ENCODE measurements at regions not wholly inside any gene's neighbourhood (a gene's known extent, or its start where the extent isn't known, plus 50 kb on each side); places are given as distances from the start of the nearest gene placed in this dataset.
"Not testable (repeated sequence)": the region's sequence is repeated elsewhere in the genome, so short reads cannot be mapped to it uniquely, and the experiment has no call there.

GRCh38 chr3:159346271-159346903 lies 544.5 kb downstream of the MFSD1 start:
- no peak for DNase-seq
- Mint-ChIP-seq H3K4me1 (ENCODE audit: low read depth) (no peaks in the 10 kb centered on the region), H3K9me3 (no peaks in the 10 kb centered on the region), H3K36me3 (no peaks in the 10 kb centered on the region), H3K27me3 (no peaks in the 10 kb centered on the region), H3K4me3 (no peak overlapping the region), H3K27ac (no peak overlapping the region)
- CTCF ChIA-PET = no interaction called here
- POLR2A ChIA-PET = no interaction called here
- intact Hi-C loops (cut with micrococcal nuclease) = no loop called here

GRCh38 chr3:159348431-159348830 lies 546.6 kb downstream of the MFSD1 start:
- POLR2A ChIA-PET = no interaction called here
- H3K27ac Mint-ChIP-seq = no peak overlapping the region
- no peaks in the 10 kb centered on the region for H3K27me3 Mint-ChIP-seq
- H3K36me3 Mint-ChIP-seq = no peaks in the 10 kb centered on the region
- H3K4me3 Mint-ChIP-seq = no peak overlapping the region
- H3K4me1 Mint-ChIP-seq (ENCODE audit: low read depth) = no peaks in the 10 kb centered on the region
- intact Hi-C loops (cut with micrococcal nuclease) = no loop called here
- DNase-seq = no peak
- CTCF ChIA-PET = no interaction called here
- no peaks in the 10 kb centered on the region for H3K9me3 Mint-ChIP-seq

- CTCF ChIA-PET = no interaction called here
- no peaks in the 10 kb centered on the region for H3K9me3 Mint-ChIP-seq
- H3K4me3 Mint-ChIP-seq = no peak overlapping the region
- H3K36me3 Mint-ChIP-seq = no peaks in the 10 kb centered on the region
- H3K27ac Mint-ChIP-seq = no peak overlapping the region
- no peaks in the 10 kb centered on the region for H3K27me3 Mint-ChIP-seq
- POLR2A ChIA-PET = no interaction called here
- DNase-seq = no peak
- intact Hi-C loops (cut with micrococcal nuclease) = no loop called here
- H3K4me1 Mint-ChIP-seq (ENCODE audit: low read depth) = no peaks in the 10 kb centered on the region
Measured at GRCh38 chr3:159356606-159357005, 554.8 kb downstream of the MFSD1 start.

- H3K27ac Mint-ChIP-seq = no peak overlapping the region
- intact Hi-C loops (cut with micrococcal nuclease) = no loop called here
- no peak for DNase-seq
- ChIA-PET POLR2A (no interaction called here), CTCF (no interaction called here)
- H3K4me1 Mint-ChIP-seq (ENCODE audit: low read depth) = no peaks in the 10 kb centered on the region
- H3K36me3 Mint-ChIP-seq = no peaks in the 10 kb centered on the region
- no peaks in the 10 kb centered on the region for H3K9me3 Mint-ChIP-seq
- H3K4me3 Mint-ChIP-seq = no peak overlapping the region
- H3K27me3 Mint-ChIP-seq = no peaks in the 10 kb centered on the region
Measured at GRCh38 chr3:159364511-159364910, 562.7 kb downstream of the MFSD1 start.

GRCh38 chr3:159366476-159366875 lies 564.6 kb downstream of the MFSD1 start:
- DNase-seq = no peak
- intact Hi-C loops (cut with micrococcal nuclease) = no loop called here
- Mint-ChIP-seq H3K27me3 (no peaks in the 10 kb centered on the region), H3K36me3 (no peaks in the 10 kb centered on the region), H3K9me3 (no peaks in the 10 kb centered on the region), H3K27ac (no peak overlapping the region), H3K4me3 (no peak overlapping the region), H3K4me1 (ENCODE audit: low read depth) (no peaks in the 10 kb centered on the region)
- POLR2A ChIA-PET = no interaction called here
- CTCF ChIA-PET = no interaction called here

- H3K4me1 Mint-ChIP-seq (ENCODE audit: low read depth) = no peaks in the 10 kb centered on the region
- no peak for DNase-seq
- no peaks in the 10 kb centered on the region for H3K27me3 Mint-ChIP-seq
- POLR2A ChIA-PET = no interaction called here
- CTCF ChIA-PET = no interaction called here
- no peaks in the 10 kb centered on the region for H3K9me3 Mint-ChIP-seq
- H3K4me3 Mint-ChIP-seq = no peak overlapping the region
- intact Hi-C loops (cut with micrococcal nuclease) = no loop called here
- H3K27ac Mint-ChIP-seq = no peak overlapping the region
- no peaks in the 10 kb centered on the region for H3K36me3 Mint-ChIP-seq
Measured at GRCh38 chr3:159371961-159372360, 570.1 kb downstream of the MFSD1 start.

GRCh38 chr3:159378396-159379194 lies 576.7 kb downstream of the MFSD1 start:
- H3K27me3 Mint-ChIP-seq = no peaks in the 10 kb centered on the region
- no peak overlapping the region for H3K27ac Mint-ChIP-seq
- H3K4me1 Mint-ChIP-seq (ENCODE audit: low read depth) = no peaks in the 10 kb centered on the region
- ChIA-PET CTCF (no interaction called here), POLR2A (no interaction called here)
- no peaks in the 10 kb centered on the region for H3K9me3 Mint-ChIP-seq
- DNase-seq = no peak
- intact Hi-C loops (cut with micrococcal nuclease) = no loop called here
- H3K36me3 Mint-ChIP-seq = no peaks in the 10 kb centered on the region
- no peak overlapping the region for H3K4me3 Mint-ChIP-seq

GRCh38 chr3:159380891-159381290 lies 579.0 kb downstream of the MFSD1 start:
- H3K4me1 Mint-ChIP-seq (ENCODE audit: low read depth) = no peaks in the 10 kb centered on the region
- H3K27ac Mint-ChIP-seq = no peak overlapping the region
- ChIA-PET CTCF (no interaction called here), POLR2A (no interaction called here)
- peaks cover 2% of the 10 kb centered on the region for H3K9me3 Mint-ChIP-seq
- no peak overlapping the region for H3K4me3 Mint-ChIP-seq
- intact Hi-C loops (cut with micrococcal nuclease) = no loop called here
- H3K36me3 Mint-ChIP-seq = no peaks in the 10 kb centered on the region
- no peak for DNase-seq
- H3K27me3 Mint-ChIP-seq = no peaks in the 10 kb centered on the region

GRCh38 chr3:159390656-159391212 lies 588.9 kb downstream of the MFSD1 start:
- no peak overlapping the region for H3K4me3 Mint-ChIP-seq
- no peak overlapping the region for H3K27ac Mint-ChIP-seq
- H3K27me3 Mint-ChIP-seq = no peaks in the 10 kb centered on the region
- H3K36me3 Mint-ChIP-seq = no peaks in the 10 kb centered on the region
- no peaks in the 10 kb centered on the region for H3K4me1 Mint-ChIP-seq (ENCODE audit: low read depth)
- peaks cover 9% of the 10 kb centered on the region for H3K9me3 Mint-ChIP-seq
- intact Hi-C loops (cut with micrococcal nuclease) = no loop called here
- POLR2A ChIA-PET = no interaction called here
- DNase-seq = no peak
- CTCF ChIA-PET = no interaction called here

GRCh38 chr3:159397683-159398082 lies 591.0 kb upstream of the IL12A start:
- H3K4me1 Mint-ChIP-seq (ENCODE audit: low read depth); H3K27ac Mint-ChIP-seq; DNase-seq; POLR2A ChIA-PET; CTCF ChIA-PET; H3K4me3 Mint-ChIP-seq; intact Hi-C loops (cut with micrococcal nuclease); H3K27me3 Mint-ChIP-seq; H3K36me3 Mint-ChIP-seq: not testable (repeated sequence)
- H3K9me3 Mint-ChIP-seq = peaks cover 13% of the 10 kb centered on the region

GRCh38 chr3:159401069-159401468 lies 587.6 kb upstream of the IL12A start:
- POLR2A ChIA-PET = no interaction called here
- CTCF ChIA-PET = no interaction called here
- DNase-seq = no peak
- Mint-ChIP-seq H3K36me3 (no peaks in the 10 kb centered on the region), H3K27me3 (no peaks in the 10 kb centered on the region), H3K4me1 (ENCODE audit: low read depth) (no peaks in the 10 kb centered on the region), H3K9me3 (peaks cover 15% of the 10 kb centered on the region), H3K4me3 (no peak overlapping the region), H3K27ac (no peak overlapping the region)
- intact Hi-C loops (cut with micrococcal nuclease) = no loop called here

GRCh38 chr3:159409711-159410110 lies 578.9 kb upstream of the IL12A start:
- H3K9me3 Mint-ChIP-seq = peaks cover 29% of the 10 kb centered on the region
- POLR2A ChIA-PET; H3K4me1 Mint-ChIP-seq (ENCODE audit: low read depth); CTCF ChIA-PET; H3K27ac Mint-ChIP-seq; H3K36me3 Mint-ChIP-seq; DNase-seq; H3K4me3 Mint-ChIP-seq; intact Hi-C loops (cut with micrococcal nuclease); H3K27me3 Mint-ChIP-seq: not testable (repeated sequence)

- intact Hi-C loops (cut with micrococcal nuclease) = no loop called here
- Mint-ChIP-seq H3K9me3 (peaks cover 23% of the 10 kb centered on the region), H3K4me1 (ENCODE audit: low read depth) (no peaks in the 10 kb centered on the region), H3K27me3 (no peaks in the 10 kb centered on the region), H3K4me3 (no peak overlapping the region), H3K27ac (no peak overlapping the region), H3K36me3 (no peaks in the 10 kb centered on the region)
- CTCF ChIA-PET = no interaction called here
- POLR2A ChIA-PET = no interaction called here
- no peak for DNase-seq
Measured at GRCh38 chr3:159413319-159413718, 575.3 kb upstream of the IL12A start.

All from activated CD4-positive, alpha-beta memory T cell treated with anti-CD3 and anti-CD28 coated beads for 36 hours (primary cell).